ENCODE measurements at regions not wholly inside any gene's neighbourhood (a gene's known extent, or its start where the extent isn't known, plus 50 kb on each side); places are given as distances from the start of the nearest gene placed in this dataset.

DNA sequence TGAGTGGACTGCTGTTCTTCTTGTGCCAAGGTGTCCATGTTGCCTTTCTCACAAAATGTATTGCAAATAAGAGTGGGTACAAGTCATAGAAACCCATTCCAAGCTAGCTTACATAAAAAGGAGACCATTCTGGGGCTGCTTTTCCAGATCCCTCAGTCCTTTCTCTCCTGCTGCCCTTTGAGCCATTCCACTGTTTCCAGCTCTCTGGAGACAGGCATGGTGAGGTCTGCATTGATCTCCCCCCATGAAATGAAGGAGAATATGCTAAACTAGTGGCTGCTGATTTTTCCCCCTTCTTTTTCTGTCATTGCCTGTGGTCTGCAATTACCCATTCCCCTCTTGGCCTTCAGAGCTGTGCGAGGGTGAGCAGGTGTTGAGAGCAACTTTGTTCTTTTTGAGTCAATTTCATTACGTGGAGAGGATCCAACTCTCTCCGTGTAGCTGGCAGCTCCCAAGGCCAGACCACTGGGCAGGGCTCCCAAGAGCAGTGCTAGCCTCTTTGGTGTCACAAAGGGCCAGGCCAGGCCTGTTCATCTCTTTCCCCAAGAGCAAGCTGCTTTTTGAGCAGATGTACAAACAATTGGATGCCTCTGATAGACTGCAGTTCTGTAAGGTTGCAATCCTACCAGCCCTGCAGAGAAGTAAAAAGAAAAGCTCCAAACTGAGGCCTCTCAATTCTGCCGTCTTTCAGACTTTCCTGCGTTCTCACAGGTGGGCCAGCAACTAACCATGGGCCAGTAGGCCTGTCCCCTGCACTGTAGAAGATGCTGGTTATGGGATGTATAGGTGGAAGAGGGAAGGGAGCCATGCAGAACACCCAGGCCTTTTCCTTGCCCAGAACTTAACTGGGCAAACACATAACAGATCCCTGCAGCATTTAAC, 96.1 kb upstream of the ARMC2 start:
- DNase-seq: no peak

DNA sequence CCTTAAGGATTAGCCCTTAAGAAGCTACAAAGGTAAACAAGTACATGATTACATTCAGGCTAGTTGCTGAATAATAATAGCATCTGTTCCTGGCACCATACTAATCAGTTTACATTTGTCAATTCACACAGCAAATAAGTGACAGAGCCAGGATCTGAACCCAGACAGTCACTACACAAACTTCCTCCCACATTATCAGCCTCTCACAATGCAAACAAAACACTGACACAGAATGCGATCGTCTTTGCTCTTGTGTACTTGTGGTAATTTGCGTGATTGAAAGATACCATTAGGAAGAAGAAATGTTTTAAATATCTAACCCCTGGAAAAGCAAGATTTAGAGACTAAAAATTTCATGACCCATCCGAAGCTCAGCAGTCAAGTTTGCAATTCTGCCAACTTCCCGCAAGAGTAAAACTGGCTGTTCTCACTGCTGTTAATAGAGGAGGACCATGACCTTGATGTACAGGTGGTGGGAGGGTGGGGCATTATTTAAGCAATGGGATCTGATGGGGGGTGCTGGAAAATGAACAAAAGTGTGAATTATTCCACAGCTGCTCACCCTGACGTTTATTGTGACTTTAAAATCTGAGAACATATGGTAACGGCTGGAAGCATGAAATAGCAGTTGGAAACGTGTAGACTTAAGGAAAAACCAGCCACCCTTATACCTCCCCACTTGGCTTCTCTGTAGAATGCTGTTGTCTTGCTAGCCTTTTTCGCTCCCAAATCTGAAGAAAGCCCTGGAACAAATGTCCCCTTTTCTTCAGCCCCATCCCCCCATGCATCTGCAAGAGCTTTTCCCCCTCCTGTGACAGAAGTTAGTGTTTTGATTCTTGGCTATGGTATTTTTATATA, 95.3 kb upstream of the ARMC2 start:
- DNase-seq: no peak

DNA sequence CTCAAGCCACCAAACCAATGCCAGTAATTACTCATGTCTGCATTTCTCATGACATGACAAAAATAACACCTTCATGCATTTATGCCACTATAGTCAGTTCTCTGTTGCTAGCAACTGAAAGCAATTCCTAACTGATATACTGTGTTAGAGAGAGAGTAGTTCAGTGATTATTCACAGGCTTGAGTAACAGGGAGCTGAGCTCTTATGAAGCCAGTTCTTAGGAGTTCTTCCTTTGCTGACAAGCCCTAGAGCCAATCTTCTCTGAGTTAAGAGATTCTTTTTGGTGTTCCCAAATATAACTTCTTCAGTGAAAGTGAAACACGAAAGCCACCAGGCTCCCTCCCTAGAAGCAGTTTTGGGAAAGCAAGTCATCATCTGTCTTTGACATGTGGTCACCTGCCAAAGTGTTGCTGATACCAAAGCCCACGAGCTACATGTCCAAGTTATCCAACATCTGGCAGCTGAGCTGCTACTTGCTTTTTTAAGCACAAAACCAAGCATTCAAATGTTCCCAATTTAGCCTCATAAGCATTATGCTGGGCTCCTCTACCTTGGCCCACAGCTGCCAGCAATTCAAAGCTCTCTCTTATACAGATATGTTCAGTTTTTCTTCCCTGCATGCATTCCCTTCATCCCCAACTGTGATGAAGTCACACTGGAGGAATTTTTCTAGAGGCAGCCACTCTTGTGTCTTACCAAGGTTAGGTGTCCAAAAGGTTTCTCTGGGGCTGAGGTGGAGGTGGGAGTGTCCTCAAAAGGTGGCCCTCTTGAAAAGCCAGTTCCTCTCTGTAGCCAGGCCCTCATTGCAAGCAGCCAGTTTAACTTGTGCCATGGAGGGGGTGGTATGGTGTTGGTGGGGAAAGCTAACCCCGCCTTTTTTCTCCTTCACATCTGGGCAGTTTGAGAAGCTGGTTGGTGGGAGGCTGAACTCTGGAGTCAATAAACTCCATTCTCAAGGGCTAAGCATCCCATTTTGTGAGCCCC, 92.7 kb upstream of the ARMC2 start:
- DNase-seq: no peak

DNA sequence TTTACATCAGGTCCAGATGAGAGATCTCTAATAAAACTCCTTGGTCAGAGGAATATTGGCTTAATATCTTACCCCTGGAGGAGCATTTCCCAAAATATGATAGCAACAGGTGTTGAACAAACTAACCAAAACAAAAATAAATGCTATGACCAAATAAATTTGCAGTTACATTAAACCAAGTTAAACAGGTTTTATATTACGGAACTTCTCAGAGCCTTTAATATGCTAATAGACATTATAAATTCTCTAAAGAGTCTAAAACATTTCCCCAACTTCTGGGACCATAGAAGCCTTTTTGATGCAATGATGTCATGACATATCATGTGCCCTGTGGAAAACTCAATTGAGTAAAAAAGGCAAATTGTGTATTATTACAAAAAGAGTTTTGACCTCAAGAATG, 90.9 kb upstream of the ARMC2 start:
- DNase-seq: no peak

DNA sequence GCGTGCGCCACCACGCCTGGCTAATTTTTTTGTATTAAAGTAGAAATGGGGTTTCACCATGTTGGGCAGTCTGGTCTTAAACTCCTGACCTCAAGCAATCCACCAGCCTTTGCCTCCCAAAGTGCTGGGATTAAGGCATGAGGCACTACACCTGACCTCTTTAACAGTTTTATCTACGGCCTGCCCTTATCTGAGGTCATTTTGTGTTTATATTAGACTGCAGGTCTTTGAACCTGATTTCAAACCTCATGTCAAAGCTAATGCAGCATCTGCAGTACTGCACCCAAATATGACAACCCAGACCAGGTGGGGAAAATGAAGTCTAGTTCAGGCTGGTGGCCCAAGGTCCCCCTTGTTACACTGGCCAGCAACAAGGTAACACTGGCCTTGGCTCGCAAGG, 89.3 kb upstream of the ARMC2 start:
- DNase-seq: no peak

DNA sequence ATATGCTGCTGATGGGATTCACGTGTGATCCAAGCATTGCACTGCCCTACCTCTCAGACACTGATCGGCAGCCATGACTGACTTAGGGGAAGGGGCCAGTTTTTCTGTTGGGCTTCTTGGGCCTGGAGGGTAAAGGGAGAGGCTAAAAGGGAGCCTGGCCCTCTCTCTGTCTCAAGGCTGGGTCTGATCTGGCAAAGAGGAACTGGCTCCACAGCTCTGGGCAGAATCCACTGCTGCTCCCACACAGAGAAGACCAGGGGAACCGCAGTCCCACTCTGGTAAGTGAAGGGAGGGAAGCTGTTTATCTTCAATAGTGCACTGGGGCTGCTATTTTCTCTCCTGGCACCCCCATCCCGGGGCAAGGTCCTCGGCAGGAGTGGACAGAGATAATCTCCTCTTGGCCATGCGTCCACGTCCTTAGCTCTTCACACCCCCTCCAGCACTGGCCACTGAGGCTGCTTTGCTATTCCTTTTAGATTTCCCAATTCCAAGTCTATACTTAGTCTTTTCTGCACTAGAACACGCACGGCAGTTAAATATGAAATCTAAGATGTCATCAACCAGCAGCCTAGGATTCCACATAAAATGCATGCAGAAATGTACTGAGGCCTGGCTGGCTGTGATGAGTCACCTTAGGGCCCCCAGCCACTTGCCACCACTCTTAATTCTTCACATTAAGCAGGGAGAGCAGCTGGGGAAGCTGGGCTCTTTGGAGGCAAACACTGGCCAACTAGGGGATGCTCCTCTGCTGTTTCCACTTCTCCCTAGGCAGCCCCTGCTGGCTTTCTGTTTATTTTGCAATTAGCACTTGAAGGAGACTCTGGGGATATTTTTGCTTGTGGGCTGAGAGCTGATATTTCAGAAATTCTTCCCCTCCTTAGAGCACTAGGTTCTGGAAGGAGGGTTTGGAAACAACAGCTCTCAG, 87.8 kb upstream of the ARMC2 start:
- DNase-seq: no peak

DNA sequence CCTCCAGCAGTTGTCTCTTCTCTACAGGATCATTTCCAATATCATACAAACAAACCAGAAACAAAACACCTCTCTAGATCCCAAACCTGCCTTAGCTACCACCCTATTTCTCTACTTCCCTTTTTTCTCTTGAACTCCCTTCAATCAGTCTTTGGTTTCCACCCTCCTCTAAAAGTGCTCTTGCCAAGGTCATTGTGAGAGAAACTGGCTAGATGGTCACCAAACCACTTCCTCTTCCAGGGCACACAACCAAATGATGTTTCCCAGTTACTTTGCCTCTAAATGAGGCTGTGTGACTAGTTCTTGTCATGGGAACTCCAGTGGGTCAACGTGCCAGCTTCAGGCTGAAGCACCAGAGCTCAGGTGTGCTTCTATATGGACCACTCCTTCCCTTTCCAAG, 85.8 kb upstream of the ARMC2 start:
- DNase-seq: no peak

DNA sequence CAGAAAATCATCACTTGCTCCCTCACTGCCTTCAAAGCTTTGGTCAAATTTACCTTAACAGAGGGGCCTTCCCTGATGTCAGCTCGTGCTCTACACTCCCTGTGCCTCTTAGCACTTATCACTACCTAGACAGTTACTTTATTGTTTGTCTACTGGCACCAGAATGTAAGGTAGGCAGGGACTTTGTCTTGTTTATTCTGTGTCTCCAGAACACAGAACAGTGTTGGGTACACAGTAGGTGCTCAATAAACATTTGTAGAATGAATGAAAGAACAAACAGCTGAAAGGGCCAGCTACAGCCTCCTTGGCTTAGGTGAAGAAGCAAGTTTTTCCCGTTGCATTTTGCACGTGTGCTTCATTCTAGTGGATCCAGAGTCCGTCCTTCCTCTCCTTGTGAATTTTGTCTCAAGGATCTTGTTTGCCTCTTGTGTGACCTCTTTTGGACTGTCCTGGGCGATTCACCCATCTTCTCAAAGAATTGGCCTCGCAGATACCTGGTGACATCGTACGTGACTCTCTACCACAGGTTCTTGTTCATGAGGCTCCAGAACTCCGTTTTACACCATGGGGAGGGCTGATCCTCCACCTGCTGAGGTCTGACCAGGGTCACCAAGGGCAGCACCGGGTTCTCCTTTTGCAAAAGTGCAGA, 84.2 kb upstream of the ARMC2 start:
- no peak for DNase-seq

DNA sequence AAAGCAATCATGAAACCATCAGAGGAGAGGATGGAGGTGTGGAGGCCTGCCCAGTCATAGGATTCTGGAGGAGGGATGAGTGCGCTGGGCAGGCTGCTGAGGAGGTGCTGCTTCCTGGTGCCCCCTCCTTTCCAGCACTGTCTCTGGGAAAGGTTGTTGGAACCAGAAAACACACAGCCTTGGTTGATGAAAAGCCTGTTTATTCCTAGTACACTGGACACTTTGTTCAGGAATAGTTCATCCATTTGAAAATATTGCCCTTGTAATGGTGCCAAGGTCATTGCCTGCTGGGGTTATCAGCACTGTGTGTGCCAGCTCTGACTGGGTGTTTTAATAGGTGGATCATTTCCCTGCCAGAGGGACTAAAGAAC, 83.7 kb upstream of the ARMC2 start:
- no peak for DNase-seq

DNA sequence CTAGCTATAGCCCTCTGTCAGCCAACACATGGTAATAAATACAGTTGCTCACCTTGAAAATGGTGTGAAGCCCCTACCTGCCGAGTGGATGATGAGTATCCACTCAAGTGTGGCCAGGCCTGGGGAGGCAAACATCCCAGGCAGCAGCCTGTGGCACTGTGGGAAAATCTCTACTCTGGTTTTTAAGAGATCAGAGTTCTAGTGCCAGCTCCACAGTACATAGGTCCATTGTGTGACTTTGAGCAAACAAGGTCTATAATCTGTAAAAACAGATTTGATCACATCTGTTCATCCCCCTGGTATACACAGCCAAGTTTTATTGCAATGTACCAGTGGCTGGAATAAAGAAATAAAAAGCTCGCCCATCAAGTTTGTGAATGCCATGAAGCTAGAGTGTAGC, 82.7 kb upstream of the ARMC2 start:
- no peak for DNase-seq

DNA sequence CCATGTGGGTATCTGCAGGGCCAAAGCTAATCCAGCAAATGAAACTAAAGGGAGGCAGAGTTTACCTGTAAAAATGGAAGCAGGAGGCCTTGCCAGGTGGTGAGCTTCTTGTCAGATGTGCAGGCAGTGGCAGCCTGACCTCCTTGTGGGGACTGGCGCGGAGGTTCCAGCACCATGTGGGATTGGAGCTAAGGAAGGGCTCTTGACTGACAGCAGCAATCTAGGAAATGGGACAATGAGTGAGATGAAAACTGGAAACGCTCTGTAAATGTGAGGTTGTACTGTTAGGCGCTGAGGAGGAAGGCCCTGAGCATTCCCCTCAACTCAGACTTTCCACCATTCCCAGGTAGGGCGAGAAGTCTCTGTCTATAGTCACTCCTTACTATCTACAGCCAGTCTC, 81.8 kb upstream of the ARMC2 start:
- no peak for DNase-seq

DNA sequence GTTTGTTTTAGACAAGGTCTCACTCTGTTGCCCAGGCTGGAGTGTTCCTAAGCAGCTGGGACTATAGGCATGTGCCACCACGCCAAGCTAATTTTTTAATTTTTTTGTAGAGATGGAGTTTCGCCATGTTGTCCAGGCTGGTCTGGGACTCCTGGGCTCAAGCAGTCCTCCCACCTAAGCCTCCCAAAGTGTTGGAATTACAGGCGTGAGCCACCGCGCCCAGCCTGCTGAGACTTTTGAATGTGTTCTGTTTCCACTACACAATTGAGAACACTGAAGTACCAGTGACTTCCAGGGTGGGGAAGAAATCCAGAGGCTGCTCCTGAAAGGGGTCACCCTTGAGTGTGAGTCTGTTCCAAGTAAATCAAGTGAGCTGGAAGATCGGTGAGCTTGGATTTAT, 81.3 kb upstream of the ARMC2 start:
- DNase-seq: no peak

DNA sequence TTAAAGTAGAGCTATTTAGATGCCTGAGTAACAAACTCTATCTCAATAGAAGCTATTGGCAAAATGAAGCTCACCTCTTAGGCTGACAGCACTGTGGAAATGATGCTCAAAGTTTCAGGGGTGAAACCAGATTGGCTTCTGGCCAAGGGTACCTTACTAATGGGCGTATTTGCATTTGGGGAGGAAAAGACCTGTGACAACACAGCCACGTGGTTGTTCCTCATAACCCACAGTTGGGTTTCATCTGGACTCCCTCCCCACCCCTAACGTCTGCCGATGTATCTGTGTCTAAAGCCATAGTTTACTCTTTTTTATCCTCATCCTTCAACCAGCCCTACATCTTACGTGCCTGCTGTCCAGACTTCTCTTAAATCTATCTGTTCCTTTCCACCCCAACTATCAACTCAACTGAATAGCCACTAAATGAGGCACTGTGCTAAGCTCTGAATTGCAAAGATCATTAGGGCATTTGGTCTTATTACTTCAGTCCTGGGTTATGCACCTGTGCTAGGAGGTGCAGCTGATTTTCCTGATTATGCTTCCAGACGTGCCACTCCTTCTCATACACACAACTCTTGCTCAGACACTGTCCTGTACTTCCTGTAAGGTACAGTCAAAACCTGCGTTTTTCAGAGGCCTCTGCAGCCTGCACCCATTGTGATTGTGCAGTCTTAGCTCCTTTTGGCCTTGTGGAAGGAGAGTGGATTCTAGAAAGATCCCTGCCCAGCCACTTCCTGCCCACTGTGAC, 80.6 kb upstream of the ARMC2 start:
- DNase-seq: no peak

DNA sequence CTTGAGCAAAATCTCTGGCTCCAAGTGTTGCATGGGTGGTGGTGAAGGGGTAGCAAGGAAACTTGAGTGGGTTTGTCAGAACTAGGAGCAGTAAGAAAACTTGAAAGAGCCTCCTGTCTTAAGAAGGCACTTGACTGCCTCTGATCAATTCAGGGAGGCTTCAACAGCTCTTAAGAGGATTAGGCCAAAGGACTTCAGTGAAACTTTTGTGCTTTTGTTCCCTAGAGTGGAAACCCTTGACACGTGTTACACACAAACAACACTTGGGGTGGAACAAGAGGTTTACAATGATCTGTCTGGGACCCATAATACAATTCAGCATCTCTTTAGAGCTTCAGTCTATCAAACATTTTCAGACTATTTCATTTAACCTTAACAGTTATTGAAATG, 80.1 kb upstream of the ARMC2 start:
- no peak for DNase-seq

DNA sequence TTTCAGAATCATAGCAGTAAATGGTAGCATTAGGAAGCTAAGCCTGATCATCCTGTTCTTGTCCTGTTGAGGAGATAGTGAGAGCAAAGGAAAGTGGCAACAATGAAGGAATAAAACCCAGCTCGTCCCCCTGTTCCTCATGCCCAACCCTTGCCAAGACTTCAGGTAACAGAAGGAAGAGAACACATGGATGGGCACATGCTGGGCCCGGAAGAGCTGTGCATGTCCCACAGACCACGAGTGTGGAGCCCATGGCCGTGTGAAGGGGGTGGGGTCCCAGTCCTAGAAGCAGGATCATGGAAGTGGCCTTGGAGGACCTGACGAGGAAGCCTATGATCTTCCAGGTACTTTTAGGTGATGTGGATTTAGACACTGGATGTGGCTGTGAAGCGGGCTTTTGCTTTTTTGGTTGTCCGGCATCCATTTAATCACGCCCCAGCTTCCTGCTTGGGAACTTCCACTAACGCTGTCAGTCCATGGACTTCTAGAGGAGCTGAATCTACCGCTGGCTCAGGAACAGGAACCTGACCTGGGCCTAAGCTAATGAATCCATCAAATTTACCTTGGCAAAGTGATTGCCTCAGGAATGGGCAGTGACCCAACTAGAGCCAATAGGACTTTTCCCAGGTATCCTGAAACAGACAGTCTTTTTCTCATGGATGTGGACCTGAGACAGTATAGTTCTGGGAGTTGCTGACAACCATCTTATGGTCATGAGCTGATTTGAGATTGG, 79.3 kb upstream of the ARMC2 start:
- no peak for DNase-seq

DNA sequence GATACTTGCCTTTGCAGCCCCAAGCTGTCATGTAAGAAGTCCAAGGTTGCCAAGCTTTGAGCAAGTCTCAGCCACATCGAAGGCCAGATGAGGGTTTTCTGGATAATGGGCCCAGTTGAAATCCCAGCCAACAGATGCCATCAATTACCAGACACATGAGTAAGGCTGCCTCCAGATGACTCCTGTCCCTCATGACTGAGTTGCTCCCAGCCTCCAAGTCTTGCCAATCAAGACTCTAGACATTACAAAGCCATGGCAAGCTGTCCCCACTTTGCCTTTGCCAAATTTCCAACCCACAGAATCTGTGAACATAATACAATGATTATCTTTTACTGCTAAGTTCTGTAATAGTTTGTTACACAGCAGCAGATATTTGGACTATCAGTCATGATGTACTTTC, 76.8 kb upstream of the ARMC2 start:
- no peak for DNase-seq

DNA sequence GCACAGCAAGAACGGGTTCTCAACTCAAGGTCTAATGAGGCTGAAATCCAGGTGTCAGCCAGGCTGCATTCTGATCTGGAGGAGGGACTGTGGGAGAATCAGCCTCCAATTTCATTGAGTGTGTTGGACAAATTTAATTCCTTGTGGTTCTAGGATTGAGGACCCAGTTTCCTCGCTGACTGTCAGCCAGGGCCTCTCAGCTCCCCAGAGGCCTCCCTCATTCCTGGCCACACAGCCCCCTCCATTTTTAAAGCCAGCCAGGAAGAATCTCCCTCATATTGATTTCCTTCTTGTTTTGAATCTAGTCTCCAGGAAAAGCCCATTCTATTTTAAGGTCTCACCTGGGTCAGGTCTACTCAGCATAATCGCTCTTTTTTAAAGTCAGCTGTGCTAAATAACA, 73.7 kb upstream of the ARMC2 start:
- no peak for DNase-seq

DNA sequence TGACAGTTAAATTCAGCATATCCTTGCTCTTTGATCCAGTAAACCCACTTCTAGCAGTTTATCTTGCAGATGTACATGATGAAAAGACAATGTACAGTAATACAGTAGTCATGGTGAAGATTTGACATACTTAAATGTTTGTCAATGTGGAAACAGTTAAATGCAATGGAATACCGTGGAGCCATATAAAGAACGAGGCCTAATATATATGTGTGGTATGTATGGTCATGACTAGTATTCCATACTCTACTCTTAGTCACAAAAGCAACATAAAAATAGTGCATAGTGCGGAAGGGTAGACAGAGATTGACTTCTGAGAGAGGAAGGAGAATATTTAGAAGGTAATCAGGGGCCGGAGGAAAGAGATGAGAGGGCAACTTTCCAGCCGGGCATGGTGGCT, 70.7 kb upstream of the ARMC2 start:
- no peak for DNase-seq

DNA sequence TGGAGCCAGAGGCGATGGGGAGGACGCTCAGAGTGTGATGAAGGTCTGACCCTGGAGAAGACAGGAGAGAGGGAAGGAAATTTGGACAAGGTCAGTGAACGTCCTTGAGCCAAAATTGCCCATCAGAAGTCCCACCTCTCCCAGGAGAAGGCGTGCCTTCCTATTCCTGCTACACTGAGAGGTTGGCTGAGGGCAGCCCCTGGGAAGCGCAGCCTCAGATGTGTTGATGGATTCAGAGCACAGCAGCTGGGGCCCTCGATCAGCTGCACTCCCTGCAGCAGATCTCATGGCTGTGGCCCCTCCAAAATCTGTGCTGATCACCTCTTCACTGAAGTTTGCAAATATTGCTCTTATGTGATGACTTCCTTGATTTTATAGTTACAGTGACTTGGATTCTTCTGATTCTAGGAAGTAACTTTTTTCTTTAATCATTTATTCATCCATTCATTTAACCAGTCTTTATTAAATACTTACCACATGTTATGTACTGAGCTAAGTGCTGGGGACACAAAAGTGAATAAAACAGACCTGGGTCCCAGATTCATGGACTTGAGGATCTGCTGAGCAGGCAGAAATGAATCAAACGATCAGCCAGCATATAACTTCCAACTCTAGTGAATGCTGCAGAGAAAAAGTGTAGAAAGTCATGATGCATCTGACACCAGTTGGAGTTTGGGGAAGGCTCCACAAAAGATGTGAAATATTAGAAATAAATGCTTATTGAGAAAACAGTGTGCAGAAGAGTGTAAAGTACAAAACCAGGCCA, 69.6 kb upstream of the ARMC2 start:
- DNase-seq: no peak

All from activated naive CD4-positive, alpha-beta T cell treated with anti-CD3 and anti-CD28 coated beads, Interleukin-2, amount 50 U/mL, for 16 hours (primary cell).